ENCODE measurements at regions not wholly inside any gene's neighbourhood (a gene's known extent, or its start where the extent isn't known, plus 50 kb on each side); places are given as distances from the start of the nearest gene placed in this dataset.

GRCh38 chr11:45736424-45736823 lies 68.5 kb upstream of the SLC35C1 start:
- TF ChIP-seq CTCF (IDR thresholded peaks at IDR 0.05) (no peak), REST (IDR thresholded peaks at IDR 0.05; ENCODE audit: insufficient read depth in 1 of 2, low read depth in 2 of 2, low read length in 1 of 2) (no peak), SIN3A (IDR thresholded peaks at IDR 0.05; ENCODE audit: borderline replicate concordance, insufficient read depth, low read depth, low read length) (no peak), POLR2AphosphoS5 (IDR thresholded peaks at IDR 0.05; ENCODE audit: low read depth, low read length) (no peak), TCF7L2 (IDR thresholded peaks at IDR 0.05; ENCODE audit: low read depth, low read length) (no peak)
